H9 (cell line): ENCODE measurements at regions not wholly inside any gene's neighbourhood (a gene's known extent, or its start where the extent isn't known, plus 50 kb on each side); places are given as distances from the start of the nearest gene placed in this dataset.

Source experiments
- DNase-seq: peaks from one replicate; pipeline ENCODE4 v3.0.0-alpha.2; 2017
- H2AFZ ChIP-seq: one replicate; pipeline ENCODE4 v1.6.1; 2013; ENCODE audit warnings: mild to moderate bottlenecking, low read length, control low read depth, moderate library complexity
- H2AK5ac ChIP-seq: 2 replicates; pipeline ENCODE4 v1.6.1; 2013; ENCODE audit warnings: low read length, control low read depth, mixed read lengths; ENCODE audit not compliant: insufficient read length
- H2BK120ac ChIP-seq: one replicate; pipeline ENCODE4 v1.6.1; 2013; ENCODE audit warnings: low read depth, mild to moderate bottlenecking, low read length, control low read depth, inconsistent platforms; ENCODE audit not compliant: poor library complexity, severe bottlenecking
- H2BK12ac ChIP-seq: 2 replicates; pipeline ENCODE4 v1.6.1; 2013; ENCODE audit warnings: low read length, control low read depth, mixed read lengths, low read depth; ENCODE audit not compliant: insufficient read length
- H2BK15ac ChIP-seq: 2 replicates; pipeline ENCODE4 v1.6.1; 2013; ENCODE audit warnings: low read depth, low read length, control low read depth
- H2BK20ac ChIP-seq: one replicate; pipeline ENCODE4 v1.6.1; 2013; ENCODE audit warnings: low read depth, mild to moderate bottlenecking, low read length, control low read depth, inconsistent platforms; ENCODE audit not compliant: poor library complexity, severe bottlenecking
- H2BK5ac ChIP-seq: 2 replicates; pipeline ENCODE4 v1.6.1; 2013; ENCODE audit warnings: low read length, control low read depth, mixed read lengths; ENCODE audit not compliant: insufficient read length
- H3K14ac ChIP-seq: 2 replicates; pipeline ENCODE4 v1.6.1; 2013; ENCODE audit warnings: low read length, control low read depth; ENCODE audit not compliant: insufficient read depth
- H3K18ac ChIP-seq: 2 replicates; pipeline ENCODE4 v1.6.1; 2013; ENCODE audit warnings: low read depth, mild to moderate bottlenecking, mixed read lengths, low read length, control low read depth; ENCODE audit not compliant: insufficient read length
- H3K23ac ChIP-seq: 2 replicates; pipeline ENCODE4 v1.6.1; 2013; ENCODE audit warnings: low read length, control low read depth, mixed read lengths, low read depth; ENCODE audit not compliant: insufficient read length
- H3K23me2 ChIP-seq: 2 replicates; pipeline ENCODE4 v1.6.1; 2013; ENCODE audit warnings: low read depth, mild to moderate bottlenecking, mixed read lengths, low read length, control low read depth; ENCODE audit not compliant: insufficient read length, poor library complexity, severe bottlenecking
- H3K27ac ChIP-seq: 2 replicates; pipeline ENCODE4 v1.5.1; 2013; ENCODE audit warnings: low read length, control low read depth, mixed read lengths, low read depth; ENCODE audit not compliant: insufficient read length
- H3K27me3 ChIP-seq: 2 replicates; pipeline ENCODE4 v1.6.1; 2013; ENCODE audit warnings: low read length, control low read depth, inconsistent platforms; ENCODE audit not compliant: insufficient read depth
- H3K4ac ChIP-seq: 2 replicates; pipeline ENCODE4 v1.6.1; 2013; ENCODE audit warnings: low read depth, mild to moderate bottlenecking, control low read depth, inconsistent platforms, low read length, moderate library complexity
- H3K4me1 ChIP-seq: 2 replicates; pipeline ENCODE4 v1.6.1; 2013; ENCODE audit warnings: low read length, control low read depth, inconsistent platforms; ENCODE audit not compliant: insufficient read depth
- H3K4me2 ChIP-seq: 2 replicates; pipeline ENCODE4 v1.6.1; 2013; ENCODE audit warnings: low read length, control low read depth, mixed read lengths; ENCODE audit not compliant: insufficient read length, insufficient read depth
- H3K56ac ChIP-seq: 2 replicates; pipeline ENCODE4 v1.6.1; 2013; ENCODE audit warnings: low read depth, mild to moderate bottlenecking, mixed read lengths, low read length, control low read depth; ENCODE audit not compliant: insufficient read length
- H3K79me1 ChIP-seq: 2 replicates; pipeline ENCODE4 v1.6.1; 2013; ENCODE audit warnings: low read depth, mild to moderate bottlenecking, moderate library complexity, low read length, control low read depth, inconsistent platforms; ENCODE audit not compliant: insufficient read depth, poor library complexity, severe bottlenecking
- H3K79me2 ChIP-seq: 2 replicates; pipeline ENCODE4 v1.6.1; 2013; ENCODE audit warnings: low read length, control low read depth, inconsistent platforms; ENCODE audit not compliant: insufficient read depth
- H3K9ac ChIP-seq: 2 replicates; pipeline ENCODE4 v1.6.1; 2013; ENCODE audit warnings: low read length, control low read depth, mixed read lengths; ENCODE audit not compliant: insufficient read length; ENCODE audit errors: extremely low read depth
- H3K9me3 ChIP-seq: one replicate; pipeline ENCODE4 v1.6.1; 2013; ENCODE audit warnings: low read depth, low read length, inconsistent platforms; ENCODE audit not compliant: control insufficient read depth
- H3T11ph ChIP-seq: one replicate; pipeline ENCODE4 v1.6.1; 2013; ENCODE audit warnings: mild to moderate bottlenecking, low read length, control low read depth, inconsistent platforms
- H4K20me1 ChIP-seq: one replicate; pipeline ENCODE4 v1.6.1; 2013; ENCODE audit not compliant: control insufficient read depth, insufficient read length, insufficient read depth
- H4K5ac ChIP-seq: 2 replicates; pipeline ENCODE4 v1.6.1; 2013; ENCODE audit warnings: low read depth, mild to moderate bottlenecking, mixed read lengths, low read length, control low read depth; ENCODE audit not compliant: insufficient read length
- H4K8ac ChIP-seq: replicated peaks from 2 replicates; pipeline ENCODE4 v1.6.1; 2013; ENCODE audit warnings: low read length, control low read depth, mixed read lengths, low read depth; ENCODE audit not compliant: insufficient read length
- H4K91ac ChIP-seq: 2 replicates; pipeline ENCODE4 v1.6.1; 2013; ENCODE audit warnings: low read depth, mild to moderate bottlenecking, moderate library complexity, mixed read lengths, low read length, control low read depth; ENCODE audit not compliant: insufficient read length
- H3K27ac Mint-ChIP-seq, 3 experiments: 2 replicates in 2 of 3; 3 replicates in 1 of 3; pipeline ENCODE4 v1.8.0; 2020 to 2021; ENCODE audit warnings: mixed read lengths in 3 of 3, mild to moderate bottlenecking in 1 of 3, moderate library complexity in 1 of 3
- H3K27me3 Mint-ChIP-seq: 2 replicates; pipeline ENCODE4 v1.8.0; 2021; ENCODE audit warnings: low read depth, mild to moderate bottlenecking, moderate library complexity, mixed read lengths
- H3K36me3 Mint-ChIP-seq, 3 experiments: 2 replicates in 2 of 3; 3 replicates in 1 of 3; pipeline ENCODE4 v1.8.0; 2020 to 2021; ENCODE audit warnings: low read depth in 3 of 3, mixed read lengths in 3 of 3; ENCODE audit not compliant: insufficient read depth in 1 of 3
- H3K4me1 Mint-ChIP-seq, 2 experiments: 2 replicates each; pipeline ENCODE4 v1.8.0; 2020; ENCODE audit warnings: mixed read lengths in 2 of 2
- H3K4me3 Mint-ChIP-seq, 2 experiments: 2 replicates in 1 of 2; 3 replicates in 1 of 2; pipeline ENCODE4 v1.8.0; 2020 to 2021; ENCODE audit warnings: mild to moderate bottlenecking in 2 of 2, mixed read lengths in 2 of 2, moderate library complexity in 1 of 2
- H3K9me3 Mint-ChIP-seq, 2 experiments: 2 replicates in 1 of 2; 3 replicates in 1 of 2; pipeline ENCODE4 v1.8.0; 2020; ENCODE audit warnings: mild to moderate bottlenecking in 2 of 2, mixed read lengths in 2 of 2, moderate library complexity in 1 of 2
- WGBS: extraction: QIAGEN DNeasy Blood & Tissue Kit; methylation state at CpG from one replicate; pipeline ENCODE4 v1.1.7; 2013; ENCODE audit warnings: missing lambda C conversion rate, low lambda C conversion rate, mixed read lengths; ENCODE audit not compliant: insufficient read length; ENCODE audit errors: extremely low coverage; 5-methylcytosine and 5-hydroxymethylcytosine counted together
- TF ChIP-seq, protein P1 (sequence below): fragments of 200-600 bp; sonication (generic); conservative IDR thresholded peaks from 3 replicates; pipeline ENCODE4 v1.8.0; 2021; ENCODE audit warnings: antibody characterized with exemption, mild to moderate bottlenecking

DNA sequence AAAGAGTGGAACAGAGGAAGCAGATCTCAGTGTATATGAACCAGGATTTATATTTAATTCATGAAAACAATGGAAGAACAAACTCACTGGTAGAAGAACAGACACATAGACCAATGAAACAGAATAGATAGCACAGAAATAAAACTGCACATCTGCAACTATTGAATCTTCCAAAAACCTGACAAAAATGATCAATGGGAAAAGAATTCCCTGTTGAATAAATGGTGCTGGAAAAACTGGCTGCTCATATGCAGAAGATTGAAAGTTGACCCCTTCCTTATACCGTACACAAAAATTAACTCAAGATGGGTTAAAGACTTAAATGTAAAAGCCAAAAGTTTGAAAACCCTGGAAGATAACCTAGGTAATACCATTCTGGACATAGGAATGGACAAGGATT, 391.0 kb downstream of the MAGEB5 start:
- Histone ChIP-seq H3T11ph (no peak overlapping the region), H2BK120ac (no peak overlapping the region), H2AFZ (no peak overlapping the region), H4K20me1 (no peaks in the 10 kb centered on the region), H3K23me2 (no peaks in the 10 kb centered on the region), H2BK12ac (no peak overlapping the region), H2BK20ac (no peak overlapping the region), H3K79me1 (no peaks in the 10 kb centered on the region), H3K14ac (no peak overlapping the region), H2BK5ac (no peak overlapping the region), H3K79me2 (no peaks in the 10 kb centered on the region), H3K9ac (no peak overlapping the region), H2AK5ac (no peak overlapping the region), H3K56ac (no peak overlapping the region), H4K91ac (no peak overlapping the region), H4K5ac (no peak overlapping the region), H2BK15ac (no peak overlapping the region), H3K23ac (no peak overlapping the region), H3K4me2 (no peak overlapping the region), H3K9me3 (no peaks in the 10 kb centered on the region), H4K8ac (no peak overlapping the region), H3K4ac (no peak overlapping the region), H3K4me1 (no peaks in the 10 kb centered on the region), H3K27ac (no peak overlapping the region), H3K27me3 (no peaks in the 10 kb centered on the region), H3K18ac (no peak overlapping the region)
- no peak for DNase-seq
- no peaks in the 10 kb centered on the region; a peak in 2 of 7 replicates for H3K36me3 Mint-ChIP-seq
- H3K4me1 Mint-ChIP-seq, result peaks cover 4 to 5% of the 10 kb centered on the region in 2 experiments; a peak in 3 of 4 replicates
- H3K9me3 Mint-ChIP-seq, result peaks cover 52 to 60% of the 10 kb centered on the region in 2 experiments
- no CpG with 5 or more reads among the region's 1 CpG for WGBS
- TF ChIP-seq, protein P1, sequence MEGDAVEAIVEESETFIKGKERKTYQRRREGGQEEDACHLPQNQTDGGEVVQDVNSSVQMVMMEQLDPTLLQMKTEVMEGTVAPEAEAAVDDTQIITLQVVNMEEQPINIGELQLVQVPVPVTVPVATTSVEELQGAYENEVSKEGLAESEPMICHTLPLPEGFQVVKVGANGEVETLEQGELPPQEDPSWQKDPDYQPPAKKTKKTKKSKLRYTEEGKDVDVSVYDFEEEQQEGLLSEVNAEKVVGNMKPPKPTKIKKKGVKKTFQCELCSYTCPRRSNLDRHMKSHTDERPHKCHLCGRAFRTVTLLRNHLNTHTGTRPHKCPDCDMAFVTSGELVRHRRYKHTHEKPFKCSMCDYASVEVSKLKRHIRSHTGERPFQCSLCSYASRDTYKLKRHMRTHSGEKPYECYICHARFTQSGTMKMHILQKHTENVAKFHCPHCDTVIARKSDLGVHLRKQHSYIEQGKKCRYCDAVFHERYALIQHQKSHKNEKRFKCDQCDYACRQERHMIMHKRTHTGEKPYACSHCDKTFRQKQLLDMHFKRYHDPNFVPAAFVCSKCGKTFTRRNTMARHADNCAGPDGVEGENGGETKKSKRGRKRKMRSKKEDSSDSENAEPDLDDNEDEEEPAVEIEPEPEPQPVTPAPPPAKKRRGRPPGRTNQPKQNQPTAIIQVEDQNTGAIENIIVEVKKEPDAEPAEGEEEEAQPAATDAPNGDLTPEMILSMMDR, result no peak
- H3K27ac Mint-ChIP-seq, result no peak overlapping the region
- no peak overlapping the region for H3K4me3 Mint-ChIP-seq
- H3K27me3 Mint-ChIP-seq, result no peaks in the 10 kb centered on the region
